ENCODE measurements at regions not wholly inside any gene's neighbourhood (a gene's known extent, or its start where the extent isn't known, plus 50 kb on each side); places are given as distances from the start of the nearest gene placed in this dataset.

GRCh38 chr1:8083739-8084484, 57.8 kb upstream of the ERRFI1 start:
- DNase-seq: no peak

- DNase-seq: no peak
Observed at GRCh38 chr1:8082945-8083344, 56.8 kb upstream of the ERRFI1 start.

- no peak for DNase-seq
Observed at GRCh38 chr1:8078176-8078671, 52.1 kb upstream of the ERRFI1 start.

- no peak for DNase-seq
Observed at GRCh38 chr1:8077602-8078001, 51.5 kb upstream of the ERRFI1 start.

GRCh38 chr1:8077120-8077573, 51.0 kb upstream of the ERRFI1 start:
- no peak for DNase-seq

GRCh38 chr1:8076176-8076575, 50.1 kb upstream of the ERRFI1 start:
- no peak for DNase-seq

Measured in hematopoietic multipotent progenitor cell treated with erythropoietin and hydrocortisone succinate and interleukin-3 and kit ligand, for 8 days (in vitro differentiated cells).